Stimulated activated effector memory CD8-positive, alpha-beta T cell treated with anti-CD3 and anti-CD28 coated beads, Interleukin-12 subunit alpha, Interleukin-12 subunit beta, amount 100 ng/mL, for 72 hours (primary cell): ENCODE measurements at regions not wholly inside any gene's neighbourhood (a gene's known extent, or its start where the extent isn't known, plus 50 kb on each side); places are given as distances from the start of the nearest gene placed in this dataset.
A peak's percentile ranks its signal among the peaks of the same experiment; 100 is the strongest.

ENCODE experiments used
- ATAC-seq: fragments of 150-1000 bp; cut with Tn5 transposase; 2 replicates; pipeline ENCODE4 v1.10.0; 2021
- DNase-seq, 2 donors: peaks; one replicate each; pipeline ENCODE4 v3.0.0; 2021 to 2022; ENCODE audit warnings: low spot score in 2 of 2
- H3K27ac Mint-ChIP-seq: one replicate; pipeline ENCODE4 v1.8.0; 2022; ENCODE audit warnings: mild to moderate bottlenecking, mixed read lengths
- H3K36me3 Mint-ChIP-seq: one replicate; pipeline ENCODE4 v1.8.0; 2022; ENCODE audit warnings: mild to moderate bottlenecking, mixed read lengths
- H3K4me1 Mint-ChIP-seq: one replicate; pipeline ENCODE4 v1.8.0; 2022; ENCODE audit warnings: mixed read lengths
- H3K4me3 Mint-ChIP-seq: one replicate; pipeline ENCODE4 v1.8.0; 2022; ENCODE audit warnings: mild to moderate bottlenecking, mixed read lengths
- H3K9me3 Mint-ChIP-seq: one replicate; pipeline ENCODE4 v1.8.0; 2022; ENCODE audit warnings: mixed read lengths

DNA sequence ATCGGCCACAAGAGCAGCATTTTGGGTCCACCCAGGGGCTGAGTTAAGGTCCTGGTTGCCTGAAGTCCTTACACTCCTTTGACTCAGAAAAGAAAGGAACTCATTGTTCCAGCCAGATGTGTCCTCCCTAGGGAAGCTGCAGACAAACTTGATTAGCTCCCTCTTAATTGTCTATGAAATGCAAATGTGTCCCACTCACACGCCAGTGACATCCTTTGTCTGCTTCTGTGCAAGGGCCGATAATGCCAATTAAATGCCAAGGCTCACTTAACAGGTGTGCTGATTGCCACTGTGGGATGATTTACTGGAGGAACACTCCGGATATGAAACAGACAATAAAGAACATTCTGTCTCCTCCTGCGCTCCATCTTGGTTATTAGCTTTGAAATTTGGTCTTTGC, 332.9 kb upstream of the CPEB2 start:
- no peak overlapping the region for H3K27ac Mint-ChIP-seq
- H3K9me3 Mint-ChIP-seq, result peaks cover 12% of the 10 kb centered on the region
- H3K4me3 Mint-ChIP-seq, result no peak overlapping the region
- DNase-seq (no peak), ATAC-seq (no peak)
- no peaks in the 10 kb centered on the region for H3K36me3 Mint-ChIP-seq
- no peaks in the 10 kb centered on the region for H3K4me1 Mint-ChIP-seq

DNA sequence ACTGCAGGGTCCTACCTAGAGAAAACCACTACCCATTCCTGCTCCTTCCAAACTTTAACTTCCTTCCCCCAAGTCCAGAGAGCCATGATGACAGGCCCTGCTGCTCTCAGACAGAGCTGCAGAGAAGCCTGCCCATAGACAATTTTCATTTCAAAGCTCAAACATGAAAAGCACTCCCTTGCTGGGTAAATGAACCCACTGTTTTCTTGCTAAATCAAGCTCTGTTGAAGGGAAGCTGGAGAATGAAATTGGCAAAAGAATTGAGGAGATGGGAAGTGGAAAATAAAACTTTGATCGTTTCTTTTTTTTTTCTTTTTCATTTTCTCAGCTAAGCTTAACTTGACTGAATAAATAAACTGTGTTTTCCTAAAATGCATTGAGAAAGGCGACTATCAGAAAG, 331.1 kb upstream of the CPEB2 start:
- Mint-ChIP-seq H3K9me3 (peaks cover 8% of the 10 kb centered on the region), H3K4me3 (no peak overlapping the region), H3K4me1 (no peaks in the 10 kb centered on the region), H3K27ac (no peak overlapping the region), H3K36me3 (no peaks in the 10 kb centered on the region)
- DNase-seq (no peak), ATAC-seq (no peak)

DNA sequence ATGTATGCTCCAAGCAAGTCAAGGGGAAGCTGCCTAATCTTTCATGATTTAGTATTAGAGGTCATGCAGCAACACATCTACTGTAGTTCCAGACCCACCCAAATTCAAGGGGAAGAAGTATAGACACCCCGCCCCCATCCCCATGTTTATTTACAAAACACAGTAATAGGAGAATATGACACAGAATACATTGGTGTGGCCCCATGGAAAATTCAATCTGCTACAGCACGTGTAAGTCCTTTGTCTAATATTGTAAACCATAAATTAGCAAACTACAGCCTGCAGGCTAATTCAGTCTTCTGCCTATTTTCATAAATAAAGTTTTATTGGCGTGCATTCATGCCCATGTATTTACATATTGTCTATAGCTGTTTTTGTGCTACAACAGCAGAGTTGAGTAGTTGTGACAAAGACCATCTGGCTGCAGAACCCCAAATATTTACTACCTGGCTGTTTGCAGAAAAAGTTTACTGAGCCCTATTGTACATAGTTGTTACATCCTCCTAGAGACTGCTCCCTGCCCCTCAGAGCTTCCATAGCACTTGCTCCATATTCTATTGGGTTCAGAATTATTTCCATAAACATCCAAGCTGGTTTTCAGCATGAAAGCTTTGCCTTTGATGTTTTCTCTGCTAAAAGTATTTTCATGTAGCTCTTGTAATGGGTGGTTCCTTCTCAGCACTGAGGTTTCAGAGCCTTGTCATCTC, 326.8 kb upstream of the CPEB2 start:
- Mint-ChIP-seq H3K4me3 (no peak overlapping the region), H3K27ac (no peak overlapping the region), H3K4me1 (no peaks in the 10 kb centered on the region), H3K9me3 (no peaks in the 10 kb centered on the region), H3K36me3 (no peaks in the 10 kb centered on the region)
- no peak for ATAC-seq
- no peak for DNase-seq

DNA sequence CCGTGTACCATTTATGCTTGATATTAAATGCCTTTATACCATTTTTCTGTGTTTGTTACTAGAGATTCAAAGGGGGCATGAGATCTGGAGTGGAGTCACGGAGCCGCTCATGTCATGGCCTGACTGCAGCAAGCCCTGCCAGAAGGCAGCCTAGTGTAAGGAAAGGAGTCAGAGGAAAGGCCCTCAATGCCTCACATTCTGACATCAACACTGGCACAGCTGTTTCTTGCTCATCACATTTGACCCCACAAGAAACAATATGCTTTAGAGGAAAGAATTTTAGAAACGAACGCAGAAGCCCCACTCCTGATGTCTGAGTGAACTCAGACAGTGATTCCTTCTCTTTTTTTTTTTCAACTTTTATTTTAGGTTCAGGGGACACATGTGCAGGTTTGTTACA, 322.4 kb upstream of the CPEB2 start:
- no peaks in the 10 kb centered on the region for H3K4me1 Mint-ChIP-seq
- no peaks in the 10 kb centered on the region for H3K9me3 Mint-ChIP-seq
- ATAC-seq, result no peak
- no peak for DNase-seq
- H3K4me3 Mint-ChIP-seq, result no peak overlapping the region
- no peaks in the 10 kb centered on the region for H3K36me3 Mint-ChIP-seq
- H3K27ac Mint-ChIP-seq, result no peak overlapping the region

DNA sequence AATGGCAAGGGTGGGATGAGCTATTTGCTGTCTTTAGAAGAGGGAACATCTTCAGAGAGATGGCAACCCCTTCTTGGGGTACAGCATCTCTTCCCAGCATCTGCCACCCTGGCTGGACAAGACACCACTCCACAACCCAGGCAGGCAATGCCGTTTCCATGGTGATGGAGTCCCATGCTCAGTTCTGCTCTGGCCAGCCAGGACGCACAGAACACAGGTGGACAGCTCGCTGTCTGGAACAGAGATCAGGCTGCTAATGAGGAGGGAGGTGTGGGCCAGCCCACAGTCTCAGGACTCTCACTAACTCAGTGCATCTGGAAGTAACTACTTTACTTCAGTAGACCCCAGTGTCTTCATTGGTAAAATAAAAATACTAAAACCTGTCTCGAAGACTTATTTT, 321.0 kb upstream of the CPEB2 start:
- Mint-ChIP-seq H3K4me1 (no peaks in the 10 kb centered on the region), H3K36me3 (no peaks in the 10 kb centered on the region), H3K27ac (no peak overlapping the region), H3K4me3 (no peak overlapping the region), H3K9me3 (no peaks in the 10 kb centered on the region)
- no peak for DNase-seq
- ATAC-seq, result no peak

DNA sequence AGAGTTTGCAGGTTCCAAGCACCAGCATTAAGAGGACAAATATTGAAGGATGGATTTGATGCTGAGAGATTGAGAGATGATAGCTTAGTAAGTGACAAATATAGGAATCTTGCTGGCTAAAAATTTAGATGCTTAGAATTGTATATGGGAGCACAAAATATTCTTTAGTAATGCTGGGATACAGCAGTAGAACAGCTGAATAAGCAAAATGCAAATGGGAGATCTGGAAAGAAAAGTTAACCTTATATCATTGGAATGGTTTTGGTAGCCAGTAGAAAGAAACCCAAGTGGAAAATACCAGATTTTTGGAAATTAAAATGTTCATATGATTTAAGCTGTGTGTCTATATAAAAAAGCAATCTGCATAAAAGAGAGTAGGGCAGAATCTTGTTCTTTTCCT, 308.6 kb upstream of the CPEB2 start:
- Mint-ChIP-seq H3K27ac (no peak overlapping the region), H3K4me1 (no peaks in the 10 kb centered on the region), H3K9me3 (peaks cover 5% of the 10 kb centered on the region), H3K4me3 (no peak overlapping the region), H3K36me3 (no peaks in the 10 kb centered on the region)
- ATAC-seq, result no peak
- no peak for DNase-seq

DNA sequence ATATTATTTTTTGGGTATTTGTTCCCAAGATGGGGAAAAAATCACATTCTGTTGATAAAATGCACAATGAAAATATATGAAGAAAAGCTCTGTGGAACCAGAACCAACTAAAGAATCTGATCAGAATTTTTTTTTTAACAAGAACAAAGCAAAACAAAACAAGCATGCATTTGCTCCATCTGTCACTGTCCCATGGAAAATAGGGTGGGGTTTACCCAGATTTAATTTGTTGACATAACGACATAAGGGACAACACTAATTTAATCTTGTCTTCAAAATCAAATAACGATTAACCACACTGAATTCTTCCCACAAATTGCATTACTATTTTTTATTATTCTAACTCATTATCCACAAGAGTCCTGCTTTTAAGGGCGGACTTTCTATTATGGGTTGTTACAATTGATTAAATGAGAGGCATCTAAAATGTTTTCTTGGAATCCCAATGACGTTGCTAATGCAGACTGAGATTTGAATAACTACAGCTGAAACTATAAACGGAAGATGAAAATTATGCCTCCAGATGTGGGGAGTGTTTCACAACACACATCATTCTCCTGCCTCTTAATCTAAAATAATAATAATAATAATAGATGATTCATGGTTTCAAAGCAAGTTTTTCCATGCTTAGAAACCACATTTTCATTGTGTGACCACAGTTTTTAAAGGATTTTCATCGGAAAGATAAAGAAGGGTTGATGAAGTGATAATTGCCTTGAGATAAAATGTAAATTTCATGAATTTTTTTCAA, 307.0 kb upstream of the CPEB2 start:
- no peak for ATAC-seq

DNA sequence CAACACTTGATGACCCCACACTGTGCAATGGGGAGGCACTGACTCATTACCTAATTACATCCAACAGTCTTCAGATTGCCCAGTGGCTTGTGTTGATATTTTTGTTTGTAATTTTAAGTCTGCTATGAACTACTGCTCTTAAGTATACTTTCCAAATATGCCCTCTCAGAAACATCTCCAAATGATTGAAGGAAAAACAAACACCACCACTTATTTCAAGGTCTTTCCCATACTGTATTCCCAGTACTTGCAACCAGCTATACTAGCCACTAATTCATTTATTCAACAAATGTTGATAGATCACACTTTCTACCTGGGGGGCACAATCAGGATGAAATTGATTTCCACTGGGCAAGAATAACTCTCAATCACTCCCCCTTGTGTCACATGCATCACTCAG, 302.2 kb upstream of the CPEB2 start:
- no peaks in the 10 kb centered on the region for H3K9me3 Mint-ChIP-seq
- no peaks in the 10 kb centered on the region for H3K36me3 Mint-ChIP-seq
- H3K4me1 Mint-ChIP-seq, result no peaks in the 10 kb centered on the region
- H3K27ac Mint-ChIP-seq, result no peak overlapping the region
- H3K4me3 Mint-ChIP-seq, result no peak overlapping the region
- DNase-seq (no peak), ATAC-seq (no peak)

More for the DNA sequence above, 307.0 kb upstream of the CPEB2 start:
- H3K4me1 Mint-ChIP-seq, result no peaks in the 10 kb centered on the region
- peaks cover 5% of the 10 kb centered on the region for H3K9me3 Mint-ChIP-seq
- H3K36me3 Mint-ChIP-seq, result no peaks in the 10 kb centered on the region
- H3K27ac Mint-ChIP-seq, result no peak overlapping the region
- DNase-seq, result no peak
- no peak overlapping the region for H3K4me3 Mint-ChIP-seq

DNA sequence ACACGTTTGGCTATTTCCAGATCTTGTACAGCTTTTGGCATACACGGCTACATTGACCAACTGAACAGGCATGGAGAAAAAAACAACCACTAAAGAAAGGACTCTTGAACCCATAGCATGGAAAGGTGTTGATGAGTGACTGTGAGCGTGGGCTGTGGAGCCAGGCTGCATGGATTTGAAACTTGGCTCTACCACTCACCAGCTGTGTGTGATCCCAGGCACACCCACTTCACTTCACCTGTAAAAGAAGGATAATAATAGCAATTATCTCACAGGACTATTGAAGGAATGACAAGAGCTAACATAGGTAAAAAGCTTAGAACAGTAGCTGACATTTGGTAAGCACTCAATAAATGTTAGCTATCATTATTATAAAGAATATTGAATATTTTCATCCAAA, 301.7 kb upstream of the CPEB2 start:
- H3K36me3 Mint-ChIP-seq, result no peaks in the 10 kb centered on the region
- no peak overlapping the region for H3K4me3 Mint-ChIP-seq
- no peak for ATAC-seq
- H3K4me1 Mint-ChIP-seq, result no peaks in the 10 kb centered on the region
- no peaks in the 10 kb centered on the region for H3K9me3 Mint-ChIP-seq
- H3K27ac Mint-ChIP-seq, result no peak overlapping the region
- no peak for DNase-seq

DNA sequence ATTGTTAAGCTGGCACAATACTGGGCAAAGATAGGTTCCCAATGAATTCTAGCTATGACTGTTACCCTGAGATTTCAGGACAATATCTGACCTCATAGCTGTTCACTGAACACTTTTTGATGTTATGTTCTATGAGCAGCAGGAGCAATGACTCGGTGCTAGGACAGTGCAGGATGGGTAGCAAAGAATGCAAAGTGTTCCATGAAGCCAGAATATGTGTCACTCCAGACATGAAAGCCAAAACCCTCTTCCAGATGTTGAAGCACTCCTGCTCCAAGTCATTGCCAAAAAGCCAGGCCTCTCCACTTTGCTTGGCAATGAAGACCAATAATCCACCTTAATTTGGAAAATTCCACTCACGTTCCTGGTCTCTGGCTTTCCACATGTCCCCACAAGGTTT, 300.9 kb upstream of the CPEB2 start:
- Mint-ChIP-seq H3K4me3 (no peak overlapping the region), H3K27ac (no peak overlapping the region), H3K36me3 (no peaks in the 10 kb centered on the region), H3K4me1 (no peaks in the 10 kb centered on the region), H3K9me3 (no peaks in the 10 kb centered on the region)
- ATAC-seq (no peak), DNase-seq (no peak)

DNA sequence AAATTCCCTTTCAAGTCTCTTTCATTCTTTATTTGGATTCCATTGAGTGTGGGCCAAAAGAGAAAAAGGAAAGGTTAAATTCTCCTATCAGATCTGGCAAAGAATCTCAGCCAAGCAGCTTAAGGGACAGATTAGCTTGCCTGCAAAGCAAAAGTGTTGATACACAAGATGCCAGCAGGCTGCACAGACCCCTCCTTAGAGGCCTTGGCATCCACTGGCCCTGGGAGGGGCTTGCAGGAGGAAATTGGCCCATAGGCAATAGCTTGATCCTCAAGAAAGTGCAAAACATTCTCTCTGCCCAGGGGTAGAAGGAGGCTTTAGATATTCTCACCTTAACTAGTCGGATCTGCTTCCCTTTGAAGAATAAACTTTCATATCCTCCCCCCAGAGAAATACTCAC, 300.4 kb upstream of the CPEB2 start:
- DNase-seq (no peak), ATAC-seq (no peak)
- Mint-ChIP-seq H3K4me3 (no peak overlapping the region), H3K36me3 (no peaks in the 10 kb centered on the region), H3K27ac (no peak overlapping the region), H3K4me1 (no peaks in the 10 kb centered on the region), H3K9me3 (no peaks in the 10 kb centered on the region)

DNA sequence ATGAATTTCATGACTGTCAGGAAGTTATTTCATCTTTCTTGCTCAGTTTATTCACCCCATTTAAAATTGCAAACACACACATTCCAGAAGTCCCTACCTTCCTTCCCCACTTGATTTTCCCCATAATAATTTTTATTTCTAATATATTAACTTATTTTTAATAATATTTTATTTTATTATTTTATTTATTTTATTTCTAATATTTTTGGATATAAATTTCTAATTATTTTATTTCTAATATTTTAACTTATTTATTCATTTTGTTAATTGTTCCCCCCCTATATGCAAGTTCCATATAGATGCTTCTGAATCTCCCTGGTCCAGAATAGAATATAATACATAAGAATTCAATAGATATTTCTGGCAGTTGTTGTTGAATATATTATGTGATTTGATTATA, 293.7 kb upstream of the CPEB2 start:
- DNase-seq (no peak), ATAC-seq (no peak)
- Mint-ChIP-seq H3K27ac (no peak overlapping the region), H3K9me3 (no peaks in the 10 kb centered on the region), H3K4me3 (no peak overlapping the region), H3K4me1 (no peaks in the 10 kb centered on the region), H3K36me3 (no peaks in the 10 kb centered on the region)

DNA sequence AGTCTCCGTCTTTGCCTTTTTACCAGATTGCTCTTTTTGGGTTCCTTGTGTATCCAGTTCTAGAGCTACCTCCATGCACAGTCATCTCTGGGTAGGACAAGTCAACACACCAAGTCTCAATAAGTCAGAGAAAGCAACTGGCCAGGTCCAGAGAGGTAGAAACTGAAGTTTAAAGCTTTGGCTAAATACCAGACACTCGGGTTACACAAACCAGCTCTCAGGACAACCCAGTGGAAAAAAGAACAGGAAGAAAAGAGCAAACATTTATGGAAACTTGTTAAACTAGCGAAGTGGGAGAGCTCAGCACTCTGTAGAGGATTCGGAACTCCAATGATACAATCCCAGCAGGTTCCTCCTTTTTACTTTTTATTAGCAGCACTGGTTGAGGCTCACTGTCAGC, 291.0 kb upstream of the CPEB2 start:
- ATAC-seq (peak; percentile 8), DNase-seq (no peak)
- Mint-ChIP-seq H3K36me3 (no peaks in the 10 kb centered on the region), H3K4me3 (no peak overlapping the region), H3K9me3 (no peaks in the 10 kb centered on the region), H3K4me1 (no peaks in the 10 kb centered on the region), H3K27ac (no peak overlapping the region)

DNA sequence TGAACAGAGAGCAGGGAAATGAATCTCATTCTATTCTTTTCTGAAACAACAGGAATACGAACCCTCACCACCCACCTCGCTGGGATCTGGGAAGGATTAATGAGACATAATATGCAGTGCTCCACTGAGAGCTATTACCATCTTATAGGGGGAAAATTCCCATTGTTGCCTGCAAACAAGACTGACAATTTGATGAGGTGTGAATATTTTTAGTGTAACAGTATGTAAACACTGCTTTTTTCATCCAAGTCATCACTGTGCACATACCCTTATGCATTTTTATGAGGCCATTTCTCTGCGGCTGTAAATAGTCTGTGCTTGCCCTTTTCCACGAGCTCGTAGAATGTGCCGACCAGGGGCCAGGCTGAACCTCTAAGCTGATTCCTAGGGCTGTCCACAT, 285.6 kb upstream of the CPEB2 start:
- peaks cover 6% of the 10 kb centered on the region for H3K9me3 Mint-ChIP-seq
- H3K36me3 Mint-ChIP-seq, result no peaks in the 10 kb centered on the region
- no peaks in the 10 kb centered on the region for H3K4me1 Mint-ChIP-seq
- DNase-seq (no peak), ATAC-seq (no peak)
- H3K4me3 Mint-ChIP-seq, result no peak overlapping the region
- no peak overlapping the region for H3K27ac Mint-ChIP-seq

DNA sequence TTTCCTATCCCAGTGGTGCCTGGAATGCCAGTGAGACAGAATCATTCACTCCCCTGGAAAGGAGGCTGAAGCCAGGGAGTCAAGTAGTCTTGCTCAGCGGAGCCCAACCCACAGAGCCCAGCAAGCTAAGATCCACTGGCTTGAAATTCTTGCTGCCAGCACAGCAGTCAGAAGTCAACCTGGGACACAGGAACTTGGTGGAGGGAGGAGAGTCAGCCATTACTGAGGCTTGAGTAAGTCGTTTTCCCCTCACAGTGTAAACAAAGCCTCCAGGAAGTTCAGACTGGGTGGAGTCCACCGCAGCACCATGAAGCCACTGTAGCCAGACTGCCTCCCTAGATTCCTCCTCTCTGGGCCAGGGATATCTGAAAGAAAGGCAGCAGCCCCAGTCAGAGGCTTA, 283.2 kb upstream of the CPEB2 start:
- no peak overlapping the region for H3K4me3 Mint-ChIP-seq
- no peak overlapping the region for H3K27ac Mint-ChIP-seq
- no peaks in the 10 kb centered on the region for H3K4me1 Mint-ChIP-seq
- DNase-seq, result no peak
- H3K36me3 Mint-ChIP-seq, result no peaks in the 10 kb centered on the region
- ATAC-seq, result no peak
- peaks cover 7% of the 10 kb centered on the region for H3K9me3 Mint-ChIP-seq

DNA sequence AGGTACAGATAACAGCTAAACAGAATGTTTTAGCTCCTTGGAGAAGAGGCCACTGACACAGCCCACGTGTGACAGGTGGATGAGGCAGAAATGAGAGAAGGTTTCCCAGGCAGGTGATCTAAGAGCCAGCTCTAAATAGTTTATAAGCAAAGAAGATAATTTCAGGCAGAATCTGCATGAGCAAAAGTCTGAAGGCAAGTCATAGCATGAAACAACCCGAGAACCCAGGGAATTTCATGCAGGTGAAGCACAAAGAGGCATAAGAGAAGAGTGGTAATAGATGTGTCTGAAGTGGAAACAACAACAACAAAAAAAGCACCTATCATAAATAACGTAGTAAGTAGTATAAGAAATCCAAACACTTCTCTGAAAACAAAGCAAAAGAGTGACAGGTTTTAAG, 275.8 kb upstream of the CPEB2 start:
- no peak overlapping the region for H3K27ac Mint-ChIP-seq
- no peak for DNase-seq
- ATAC-seq, result no peak
- H3K36me3 Mint-ChIP-seq, result no peaks in the 10 kb centered on the region
- H3K4me3 Mint-ChIP-seq, result no peak overlapping the region
- H3K4me1 Mint-ChIP-seq, result no peaks in the 10 kb centered on the region
- H3K9me3 Mint-ChIP-seq, result peaks cover 3% of the 10 kb centered on the region
